HFF-Myc (cell line): ENCODE measurements at regions not wholly inside any gene's neighbourhood (a gene's known extent, or its start where the extent isn't known, plus 50 kb on each side); places are given as distances from the start of the nearest gene placed in this dataset.

Experiments used
- DNase-seq: peaks from one replicate; pipeline ENCODE4 v3.0.0-alpha.2; 2011; ENCODE audit warnings: low read depth; ENCODE audit errors: extremely low read depth
- H3K4me3 ChIP-seq: replicated peaks from 2 replicates; pipeline ENCODE4 v1.5.1; 2011; ENCODE audit warnings: low read depth, mild to moderate bottlenecking, control low read depth, low read length
- CTCF ChIP-seq: IDR thresholded peaks from 2 replicates; pipeline ENCODE4 v1.5.1; 2012; ENCODE audit warnings: mild to moderate bottlenecking, low read depth, low read length, control low read depth; ENCODE audit errors: missing control alignments

GRCh38 chr18:44280479-44280878 is 400.2 kb upstream of the SETBP1 start:
- DNase-seq: no peak
- no peak overlapping the region for H3K4me3 ChIP-seq

GRCh38 chr18:44286049-44286448 is 394.6 kb upstream of the SETBP1 start:
- TF ChIP-seq CTCF: no peak
- H3K4me3 ChIP-seq: no peak overlapping the region
- no peak for DNase-seq

More at GRCh38 chr18:44280479-44280878, 400.2 kb upstream of the SETBP1 start:
- TF ChIP-seq CTCF: no peak

- no peak for TF ChIP-seq CTCF
- no peak for DNase-seq
- H3K4me3 ChIP-seq: no peak overlapping the region
Measured at GRCh38 chr18:44290366-44290977, 390.2 kb upstream of the SETBP1 start.

GRCh38 chr18:44298566-44298965 is 382.1 kb upstream of the SETBP1 start:
- no peak overlapping the region for H3K4me3 ChIP-seq
- no peak for DNase-seq
- no peak for TF ChIP-seq CTCF

GRCh38 chr18:44309185-44309584 is 371.5 kb upstream of the SETBP1 start:
- no peak overlapping the region for H3K4me3 ChIP-seq
- DNase-seq: no peak
- no peak for TF ChIP-seq CTCF

GRCh38 chr18:44320619-44321460 is 359.8 kb upstream of the SETBP1 start:
- no peak for DNase-seq
- TF ChIP-seq CTCF: no peak
- H3K4me3 ChIP-seq: no peak overlapping the region
